Stimulated activated CD4-positive, alpha-beta T cell treated with anti-CD3 and anti-CD28 coated beads, Interleukin-15, amount 100 ng/mL, for 24 hours (primary cell): ENCODE measurements at regions not wholly inside any gene's neighbourhood (a gene's known extent, or its start where the extent isn't known, plus 50 kb on each side); places are given as distances from the start of the nearest gene placed in this dataset.

Experiments
- DNase-seq: peaks from one replicate; pipeline ENCODE4 v3.0.0-alpha.2; 2020

GRCh38 chr5:175579742-175580432 lies 78.0 kb upstream of the HRH2 start:
- peak; percentile 13 for DNase-seq

DNA sequence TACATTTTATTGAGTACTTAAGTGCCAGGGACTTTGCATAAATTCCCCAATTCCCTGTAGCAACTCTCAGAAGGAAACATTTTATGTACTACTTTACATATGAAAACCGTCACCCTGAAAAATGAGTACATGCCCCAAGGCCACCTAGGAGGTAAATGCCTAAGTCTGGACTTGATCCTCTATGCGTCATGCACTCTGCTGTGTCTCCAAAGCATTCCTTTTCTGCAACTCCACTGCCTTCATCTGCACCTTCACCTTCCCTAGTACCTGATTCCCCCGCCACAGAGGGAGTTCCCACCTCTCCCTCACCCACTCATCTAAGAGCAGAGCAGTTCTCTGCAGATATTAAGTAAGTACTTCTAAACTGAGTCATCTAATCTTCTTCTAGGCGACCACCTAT lies 75.2 kb upstream of the HRH2 start:
- no peak for DNase-seq

GRCh38 chr5:175585567-175585966 lies 72.3 kb upstream of the HRH2 start:
- DNase-seq, result no peak

GRCh38 chr5:175588709-175589429 lies 69.0 kb upstream of the HRH2 start:
- DNase-seq, result no peak

GRCh38 chr5:175589714-175590113 lies 68.2 kb upstream of the HRH2 start:
- DNase-seq, result no peak

DNA sequence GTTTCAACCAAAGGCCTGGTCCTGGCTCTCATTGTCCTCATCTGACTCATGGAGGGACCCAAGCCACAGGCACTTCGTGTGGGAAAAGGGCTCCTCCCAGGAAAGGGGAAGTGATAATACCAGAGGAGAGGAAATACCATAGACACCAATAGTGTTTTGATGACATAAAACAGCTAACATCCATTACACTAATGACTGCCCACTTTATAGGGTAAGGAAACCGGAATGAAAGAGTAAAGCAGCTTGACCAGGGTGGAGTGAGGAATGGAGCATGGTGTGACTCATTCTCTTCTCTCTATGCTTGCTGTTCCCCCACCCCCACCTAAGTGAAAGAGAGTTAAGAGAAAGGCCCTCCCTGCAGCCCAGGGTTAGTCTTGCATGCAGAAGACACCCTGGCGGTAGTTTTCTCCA lies 67.4 kb upstream of the HRH2 start:
- DNase-seq, result no peak

DNA sequence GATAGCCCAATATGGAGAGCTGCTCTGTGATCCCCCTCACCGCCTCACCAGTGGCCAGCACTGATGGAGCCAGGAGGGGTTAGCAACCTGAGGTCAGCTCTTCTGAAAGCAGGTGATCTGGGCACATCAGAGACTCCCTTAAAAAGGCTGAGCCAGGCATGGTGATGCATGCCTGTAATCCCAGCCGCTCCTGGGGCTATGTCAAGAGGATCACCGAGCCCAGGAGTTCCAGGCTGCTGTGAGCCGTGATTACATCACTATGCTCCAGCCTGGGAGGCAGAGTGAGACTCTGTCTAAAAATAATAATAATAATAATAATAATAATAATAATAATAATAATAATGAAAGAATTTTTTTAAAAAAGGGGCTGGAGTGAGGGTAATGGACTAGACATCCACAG lies 66.6 kb upstream of the HRH2 start:
- DNase-seq, result no peak

DNA sequence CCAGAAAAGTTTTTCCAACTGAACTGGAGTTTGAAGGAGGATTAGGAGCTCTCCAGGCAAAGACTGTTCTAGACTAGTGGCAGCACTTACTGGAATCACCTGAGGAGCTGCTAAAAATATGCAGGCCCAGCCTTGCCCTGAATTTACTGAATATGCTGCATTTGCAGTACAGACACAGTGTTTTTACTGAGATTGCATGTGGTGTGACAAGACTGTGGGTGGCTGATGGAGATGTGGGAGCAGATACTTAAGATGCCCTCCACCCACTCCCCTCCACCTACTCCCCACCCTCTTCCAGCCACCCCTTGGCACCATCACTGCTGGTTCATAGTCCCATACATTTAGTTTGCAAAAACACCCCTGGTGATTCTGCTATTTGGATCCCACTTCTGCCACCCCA lies 64.1 kb upstream of the HRH2 start:
- no peak for DNase-seq

DNA sequence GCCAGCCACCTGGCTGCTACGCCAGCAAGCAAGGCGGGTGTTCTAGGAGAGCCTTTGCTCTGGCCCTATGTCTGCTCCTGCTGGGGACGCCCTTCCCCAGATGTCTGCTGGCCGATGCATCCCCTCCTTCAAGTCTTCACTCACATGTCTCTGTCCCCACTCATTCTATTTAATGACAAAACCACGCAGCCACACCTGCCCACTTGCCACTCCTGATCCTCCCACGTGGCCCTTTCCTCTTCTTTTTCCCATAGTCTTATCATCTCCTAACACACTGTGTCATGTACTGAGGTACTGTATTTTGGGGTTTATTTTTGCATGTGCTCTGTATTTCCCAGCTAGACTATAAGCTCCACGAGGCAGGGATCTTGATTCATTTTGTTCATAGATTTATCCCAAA lies 62.0 kb upstream of the HRH2 start:
- DNase-seq, result no peak

DNA sequence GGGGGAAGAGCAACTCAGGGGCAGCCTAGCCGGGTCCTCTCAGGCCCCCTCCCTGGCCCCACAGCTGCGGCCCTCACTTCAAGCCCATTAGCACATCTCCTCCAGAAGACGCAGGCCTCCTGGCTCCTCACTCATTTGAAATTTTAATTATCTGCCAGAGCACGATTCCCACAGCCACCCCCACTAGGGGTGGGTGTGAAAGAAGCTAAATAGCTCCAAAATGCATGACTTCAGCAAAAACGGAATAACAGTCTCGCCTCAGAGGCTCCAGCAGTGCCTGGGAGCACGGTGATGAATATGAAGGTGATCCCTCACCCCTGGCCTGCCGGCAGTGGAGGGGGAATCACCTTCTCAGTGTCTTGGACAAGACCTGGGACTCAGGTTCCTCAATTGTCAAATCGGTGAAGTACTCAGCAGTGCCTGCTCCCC lies 61.1 kb upstream of the HRH2 start:
- no peak for DNase-seq

GRCh38 chr5:175597718-175598117 lies 60.2 kb upstream of the HRH2 start:
- DNase-seq, result no peak

DNA sequence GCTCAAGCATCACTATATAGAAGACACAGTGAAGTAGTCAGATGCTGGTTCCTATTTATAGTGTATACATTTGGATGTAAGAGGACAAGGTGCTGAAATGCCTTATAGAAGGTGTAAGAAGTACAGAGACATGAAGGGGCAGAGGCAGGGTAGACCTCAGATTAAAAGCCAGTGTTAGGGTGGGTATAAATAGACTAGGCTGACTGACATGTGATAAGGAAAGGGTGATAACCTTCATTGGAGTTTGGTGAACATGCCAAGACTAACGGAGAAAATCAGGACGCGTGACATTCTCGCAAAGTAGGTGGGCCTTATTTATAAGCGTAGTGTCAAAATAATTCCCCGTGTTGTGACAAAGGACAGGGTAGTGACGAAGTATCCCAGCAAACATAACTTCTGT lies 59.1 kb upstream of the HRH2 start:
- DNase-seq, result no peak

DNA sequence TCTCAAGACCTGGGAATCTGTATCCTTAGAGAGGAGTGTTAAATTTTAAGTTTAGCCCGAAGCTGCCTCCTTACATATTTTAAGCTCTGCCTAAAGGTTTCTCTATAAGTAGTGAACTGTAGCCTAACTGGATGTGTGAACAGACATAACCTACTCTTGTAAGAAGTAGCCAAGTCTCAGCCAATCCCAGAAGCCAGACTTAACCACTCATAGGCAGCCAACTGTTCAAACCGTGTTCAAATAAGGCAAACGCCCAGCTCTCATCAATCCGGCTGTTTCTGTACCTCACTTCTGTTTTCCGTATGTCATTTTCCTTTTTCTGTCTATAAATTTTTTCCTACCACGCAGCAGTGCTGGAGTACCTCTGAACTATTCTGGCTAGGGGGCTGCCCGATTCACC lies 58.7 kb upstream of the HRH2 start:
- DNase-seq, result no peak

- no peak for DNase-seq
Measured at GRCh38 chr5:175603987-175604739, 53.7 kb upstream of the HRH2 start.

GRCh38 chr5:175606409-175606808 lies 51.5 kb upstream of the HRH2 start:
- DNase-seq, result no peak
